Neuronal stem cell (in vitro differentiated cells): ENCODE measurements at regions not wholly inside any gene's neighbourhood (a gene's known extent, or its start where the extent isn't known, plus 50 kb on each side); places are given as distances from the start of the nearest gene placed in this dataset.

ENCODE experiments used
- DNase-seq: peaks from one replicate; pipeline ENCODE4 v3.0.0-alpha.2; 2013; ENCODE audit warnings: low spot score
- H2AFZ ChIP-seq: one replicate; pipeline ENCODE4 v1.6.1; 2013; ENCODE audit warnings: mild to moderate bottlenecking, low read length, inconsistent platforms
- H2AK5ac ChIP-seq: 2 replicates; pipeline ENCODE4 v1.6.1; 2013; ENCODE audit warnings: low read depth, mild to moderate bottlenecking, inconsistent platforms, low read length, moderate library complexity, mixed read lengths
- H2BK120ac ChIP-seq: 2 replicates; pipeline ENCODE4 v1.6.1; 2013; ENCODE audit warnings: low read depth, mild to moderate bottlenecking, inconsistent platforms, low read length, moderate library complexity, mixed read lengths
- H2BK12ac ChIP-seq: one replicate; pipeline ENCODE4 v1.6.1; 2013; ENCODE audit warnings: low read length, inconsistent platforms
- H2BK15ac ChIP-seq: 2 replicates; pipeline ENCODE4 v1.6.1; 2013; ENCODE audit warnings: mild to moderate bottlenecking, low read length, inconsistent platforms, mixed read lengths
- H2BK5ac ChIP-seq: one replicate; pipeline ENCODE4 v1.6.1; 2013; ENCODE audit warnings: inconsistent platforms, mild to moderate bottlenecking, low read length, moderate library complexity
- H3K14ac ChIP-seq: one replicate; pipeline ENCODE4 v1.6.1; 2013; ENCODE audit warnings: low read length, inconsistent platforms
- H3K18ac ChIP-seq: 2 replicates; pipeline ENCODE4 v1.6.1; 2013; ENCODE audit warnings: low read length, inconsistent platforms
- H3K23ac ChIP-seq: 2 replicates; pipeline ENCODE4 v1.6.1; 2013; ENCODE audit warnings: low read depth, mild to moderate bottlenecking, mixed read lengths, low read length, inconsistent platforms; ENCODE audit not compliant: poor library complexity
- H3K27ac ChIP-seq: replicated peaks from 3 replicates; pipeline ENCODE4 v1.5.1; 2013; ENCODE audit warnings: low read length, inconsistent platforms
- H3K27me3 ChIP-seq, 3 experiments: 2 replicates each; pipeline ENCODE4 v1.6.1; 2013; ENCODE audit warnings: low read length in 3 of 3, mild to moderate bottlenecking in 2 of 3, inconsistent platforms in 1 of 3, low read depth in 1 of 3, mixed read lengths in 1 of 3, moderate library complexity in 1 of 3; ENCODE audit not compliant: control insufficient read depth in 3 of 3, insufficient read depth in 3 of 3
- H3K36me3 ChIP-seq, 2 donors: replicated peaks in 1 of 2; 2 replicates each; pipeline ENCODE4 v1.6.1; 2013; ENCODE audit warnings: low read length in 2 of 2; ENCODE audit not compliant: control insufficient read depth in 2 of 2, insufficient read depth in 2 of 2
- H3K4ac ChIP-seq: 2 replicates; pipeline ENCODE4 v1.6.1; 2013; ENCODE audit warnings: inconsistent platforms, mild to moderate bottlenecking, low read length, moderate library complexity
- H3K4me1 ChIP-seq, 2 donors: 1 replicate in 1 of 2; 2 replicates in 1 of 2; pipeline ENCODE4 v1.6.1; 2013; ENCODE audit warnings: low read length in 2 of 2, low read depth in 1 of 2; ENCODE audit not compliant: control insufficient read depth in 2 of 2, insufficient read depth in 1 of 2
- H3K4me2 ChIP-seq: one replicate; pipeline ENCODE4 v1.6.1; 2013; ENCODE audit warnings: mild to moderate bottlenecking, low read length, inconsistent platforms; ENCODE audit not compliant: insufficient read depth, poor library complexity, severe bottlenecking
- H3K4me3 ChIP-seq, 2 donors: 2 replicates each; pipeline ENCODE4 v1.5.1; 2013; ENCODE audit warnings: low read length in 2 of 2, mild to moderate bottlenecking in 2 of 2, inconsistent platforms in 1 of 2, moderate library complexity in 1 of 2
- H3K79me1 ChIP-seq: one replicate; pipeline ENCODE4 v1.6.1; 2013; ENCODE audit warnings: low read depth, mild to moderate bottlenecking, inconsistent platforms, low read length, moderate library complexity
- H3K9ac ChIP-seq: one replicate; pipeline ENCODE4 v1.6.1; 2013; ENCODE audit warnings: mild to moderate bottlenecking, low read depth, low read length, inconsistent platforms; ENCODE audit not compliant: poor library complexity
- H3K9me3 ChIP-seq, 2 donors: replicated peaks in 1 of 2; 2 replicates each; pipeline versions ENCODE3 to v1.6.1; 2013; ENCODE audit warnings: low read length in 2 of 2, mild to moderate bottlenecking in 2 of 2, inconsistent platforms in 1 of 2, low read depth in 1 of 2, mixed read lengths in 1 of 2, moderate library complexity in 1 of 2; ENCODE audit not compliant: control insufficient read depth in 2 of 2, insufficient read depth in 1 of 2
- H4K8ac ChIP-seq: one replicate; pipeline ENCODE4 v1.6.1; 2013; ENCODE audit warnings: low read depth, mild to moderate bottlenecking, inconsistent platforms, low read length, moderate library complexity
- H4K91ac ChIP-seq: one replicate; pipeline ENCODE4 v1.6.1; 2013; ENCODE audit warnings: low read length, low read depth, mild to moderate bottlenecking, inconsistent platforms; ENCODE audit not compliant: poor library complexity
- WGBS, 2 donors: extraction: QIAGEN DNeasy Blood & Tissue Kit; methylation state at CpG; one replicate each; pipeline ENCODE4 v1.1.7; 2013; ENCODE audit warnings: missing lambda C conversion rate in 2 of 2, mixed read lengths in 1 of 2; ENCODE audit not compliant: insufficient read length in 2 of 2, insufficient replicate concordance in 1 of 2; ENCODE audit errors: extremely low coverage in 2 of 2; 5-methylcytosine and 5-hydroxymethylcytosine counted together

GRCh38 chr2:144833075-144833637 lies 313.2 kb upstream of the ZEB2 start:
- H3K4me1 ChIP-seq = peaks cover 4 to 10% of the 10 kb centered on the region in 2 donors
- no peak overlapping the region for H3K23ac ChIP-seq
- H3K27me3 ChIP-seq = no peaks in the 10 kb centered on the region
- H2BK120ac ChIP-seq = no peak overlapping the region
- H2BK5ac ChIP-seq = no peak overlapping the region
- no peak for DNase-seq
- no peak overlapping the region for H2BK15ac ChIP-seq
- no peak overlapping the region for H3K27ac ChIP-seq
- no peak overlapping the region for H2AFZ ChIP-seq
- no peak overlapping the region for H3K4ac ChIP-seq
- no peak overlapping the region for H4K91ac ChIP-seq
- no peak overlapping the region for H3K18ac ChIP-seq
- no peak overlapping the region for H3K9ac ChIP-seq
- no peak overlapping the region for H4K8ac ChIP-seq
- H2AK5ac ChIP-seq = no peak overlapping the region
- H3K9me3 ChIP-seq = no peaks in the 10 kb centered on the region
- no peak overlapping the region for H3K14ac ChIP-seq
- no CpG with 5 or more reads among the region's 1 CpG for WGBS, 2 donors
- no peak overlapping the region for H2BK12ac ChIP-seq
- H3K36me3 ChIP-seq = no peaks in the 10 kb centered on the region
- no peak overlapping the region for H3K4me3 ChIP-seq
- H3K79me1 ChIP-seq = no peaks in the 10 kb centered on the region
- H3K4me2 ChIP-seq = no peak overlapping the region

DNA sequence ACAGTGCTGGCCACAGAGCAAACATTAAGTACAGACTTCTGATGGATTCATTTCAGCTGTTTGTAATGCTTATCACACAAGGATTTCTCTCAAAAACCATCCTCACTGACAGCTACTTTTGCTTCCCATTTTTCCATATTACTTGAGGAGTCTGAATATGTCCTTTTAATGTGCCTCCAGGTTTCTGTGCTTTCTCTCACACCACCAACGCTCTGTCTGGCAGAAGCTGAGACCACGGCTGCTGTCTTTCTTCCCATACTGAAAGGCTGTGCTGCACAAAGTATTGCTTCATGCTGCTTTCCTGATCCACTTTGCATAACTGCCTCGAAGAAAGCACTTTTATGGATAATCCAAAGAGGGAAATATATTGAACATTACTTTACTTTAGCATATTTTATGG lies 312.1 kb upstream of the ZEB2 start:
- Histone ChIP-seq H3K4me1 (peaks cover 4 to 10% of the 10 kb centered on the region in 2 donors), H3K9me3 (no peaks in the 10 kb centered on the region), H3K9ac (no peak overlapping the region), H3K27ac (no peak overlapping the region), H3K4me3 (no peak overlapping the region), H3K27me3 (no peaks in the 10 kb centered on the region), H2BK12ac (no peak overlapping the region), H3K23ac (no peak overlapping the region), H3K4me2 (no peak overlapping the region), H3K36me3 (no peaks in the 10 kb centered on the region), H4K8ac (no peak overlapping the region), H3K4ac (no peak overlapping the region), H2BK120ac (no peak overlapping the region), H2AK5ac (no peak overlapping the region), H2AFZ (peak overlapping the region; percentile 39), H3K14ac (no peak overlapping the region), H4K91ac (no peak overlapping the region), H3K18ac (no peak overlapping the region), H3K79me1 (no peaks in the 10 kb centered on the region), H2BK15ac (no peak overlapping the region), H2BK5ac (no peak overlapping the region)
- no CpG with 5 or more reads among the region's 3 CpGs for WGBS, 2 donors
- DNase-seq = no peak

- H2BK5ac ChIP-seq = no peak overlapping the region
- no peak overlapping the region for H3K27ac ChIP-seq
- no peaks in the 10 kb centered on the region for H3K36me3 ChIP-seq
- H2AFZ ChIP-seq = no peak overlapping the region
- no peak overlapping the region for H2BK120ac ChIP-seq
- no peaks in the 10 kb centered on the region for H3K79me1 ChIP-seq
- H3K9ac ChIP-seq = no peak overlapping the region
- no peaks in the 10 kb centered on the region for H3K27me3 ChIP-seq
- H3K9me3 ChIP-seq = no peaks in the 10 kb centered on the region
- no peak overlapping the region for H4K91ac ChIP-seq
- no peak overlapping the region for H3K4me2 ChIP-seq
- peaks cover 2 to 7% of the 10 kb centered on the region in 2 donors for H3K4me1 ChIP-seq
- H2BK15ac ChIP-seq = no peak overlapping the region
- no peak for DNase-seq
- H4K8ac ChIP-seq = no peak overlapping the region
- H2AK5ac ChIP-seq = no peak overlapping the region
- WGBS, 2 donors = no CpG with 5 or more reads among the region's 3 CpGs
- H3K23ac ChIP-seq = no peak overlapping the region
- H3K18ac ChIP-seq = no peak overlapping the region
- H3K4me3 ChIP-seq = no peak overlapping the region
- no peak overlapping the region for H2BK12ac ChIP-seq
- no peak overlapping the region for H3K4ac ChIP-seq
- H3K14ac ChIP-seq = no peak overlapping the region
These were observed 310.6 kb upstream of the ZEB2 start for GRCh38 chr2:144830543-144830942.

GRCh38 chr2:144827404-144827803 lies 307.5 kb upstream of the ZEB2 start:
- Histone ChIP-seq H4K91ac (no peak overlapping the region), H3K9me3 (no peaks in the 10 kb centered on the region), H3K18ac (no peak overlapping the region), H2BK120ac (no peak overlapping the region), H3K79me1 (no peaks in the 10 kb centered on the region), H3K36me3 (no peaks in the 10 kb centered on the region), H2AFZ (no peak overlapping the region), H2BK15ac (no peak overlapping the region), H4K8ac (no peak overlapping the region), H3K9ac (no peak overlapping the region), H3K4ac (no peak overlapping the region), H2BK12ac (no peak overlapping the region), H3K23ac (no peak overlapping the region), H3K4me3 (no peak overlapping the region), H2BK5ac (no peak overlapping the region), H3K27ac (no peak overlapping the region), H3K4me1 (no peaks in the 10 kb centered on the region), H3K14ac (no peak overlapping the region), H3K27me3 (no peaks in the 10 kb centered on the region), H2AK5ac (no peak overlapping the region), H3K4me2 (no peak overlapping the region)
- no CpG with 5 or more reads among the region's 2 CpGs for WGBS, 2 donors
- no peak for DNase-seq
